Tibial artery (tissue), 4 donors: ENCODE measurements at regions not wholly inside any gene's neighbourhood (a gene's known extent, or its start where the extent isn't known, plus 50 kb on each side); places are given as distances from the start of the nearest gene placed in this dataset.
"Not testable (repeated sequence)": the region's sequence is repeated elsewhere in the genome, so short reads cannot be mapped to it uniquely, and the experiment has no call there.

Source experiments
- DNase-seq, 2 donors: peaks; one replicate each; pipeline ENCODE4 v3.0.0-alpha.2; 2019
- H3K27ac ChIP-seq, 2 donors: fragments of 200-600 bp; sonication (generic) in 1 of 2; 1 replicate in 1 of 2; 2 replicates in 1 of 2; pipeline ENCODE4 v1.5.1; 2018 to 2019; ENCODE audit warnings: mild to moderate bottlenecking in 1 of 2
- H3K27me3 ChIP-seq, 2 donors: fragments of 200-600 bp; sonication (generic) in 1 of 2; one replicate each; pipeline versions ENCODE4 v1.5.1 to v1.6.0; 2016 to 2019
- H3K36me3 ChIP-seq, 3 donors: fragments of 200-600 bp; sonication (generic) in 2 of 3; one replicate each; pipeline ENCODE4 v1.5.1; 2016 to 2019; ENCODE audit warnings: mild to moderate bottlenecking in 2 of 3
- H3K4me1 ChIP-seq, 4 donors: fragments of 200-600 bp; sonication (generic) in 2 of 4; 1 replicate in 3 of 4; 2 replicates in 1 of 4; pipeline ENCODE4 v1.5.1; 2016 to 2019
- H3K4me3 ChIP-seq, 2 donors: fragments of 200-600 bp; sonication (generic) in 1 of 2; 1 replicate in 1 of 2; 2 replicates in 1 of 2; pipeline ENCODE4 v1.5.1; 2018 to 2019; ENCODE audit warnings: mild to moderate bottlenecking in 2 of 2
- H3K9me3 ChIP-seq, 3 donors: fragments of 200-600 bp; sonication (generic) in 1 of 3; one replicate each; pipeline ENCODE4 v1.5.1; 2016 to 2019
- intact Hi-C: fragments of 100-400 bp; cut with DNase I; formaldehyde crosslinking; loops from one replicate; pipeline ENCODE4 v1.15.0; 2023; ENCODE audit warnings: low total_unique reads
- TF ChIP-seq, protein P1 (sequence below), 2 experiments: fragments of 200-600 bp in 1 of 2; fragments of 450-650 bp in 1 of 2; IDR thresholded peaks; one replicate each; pipeline ENCODE4 v1.5.1; 2017 to 2019; ENCODE audit warnings: antibody characterized with exemption in 2 of 2, mild to moderate bottlenecking in 1 of 2, moderate library complexity in 1 of 2

DNA sequence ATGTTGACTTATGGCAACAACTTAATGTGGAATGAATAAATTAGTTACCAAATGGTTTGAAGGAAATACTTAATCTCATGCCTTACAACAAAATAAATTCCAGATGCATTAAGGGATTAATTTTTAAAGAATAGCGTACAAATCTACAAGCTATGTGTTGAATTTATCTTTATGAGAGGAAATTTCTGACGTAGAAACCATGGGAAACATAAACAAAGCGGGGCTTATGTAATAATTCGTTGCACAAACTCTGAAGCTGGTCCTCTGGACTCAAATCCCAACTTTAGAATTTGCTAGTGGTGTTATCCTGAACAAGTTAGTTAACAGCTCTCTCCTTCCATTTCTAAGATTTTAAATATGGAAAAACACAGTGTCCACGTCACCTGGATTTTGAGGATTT lies 137.4 kb upstream of the CALCR start:
- Histone ChIP-seq H3K9me3 (no peaks in the 10 kb centered on the region), H3K4me3 (no peak overlapping the region), H3K36me3 (no peaks in the 10 kb centered on the region), H3K27me3 (no peaks in the 10 kb centered on the region), H3K27ac (no peak overlapping the region), H3K4me1 (peaks cover 0 to 3% (median 0%) of the 10 kb centered on the region in 4 donors)
- TF ChIP-seq, protein P1, sequence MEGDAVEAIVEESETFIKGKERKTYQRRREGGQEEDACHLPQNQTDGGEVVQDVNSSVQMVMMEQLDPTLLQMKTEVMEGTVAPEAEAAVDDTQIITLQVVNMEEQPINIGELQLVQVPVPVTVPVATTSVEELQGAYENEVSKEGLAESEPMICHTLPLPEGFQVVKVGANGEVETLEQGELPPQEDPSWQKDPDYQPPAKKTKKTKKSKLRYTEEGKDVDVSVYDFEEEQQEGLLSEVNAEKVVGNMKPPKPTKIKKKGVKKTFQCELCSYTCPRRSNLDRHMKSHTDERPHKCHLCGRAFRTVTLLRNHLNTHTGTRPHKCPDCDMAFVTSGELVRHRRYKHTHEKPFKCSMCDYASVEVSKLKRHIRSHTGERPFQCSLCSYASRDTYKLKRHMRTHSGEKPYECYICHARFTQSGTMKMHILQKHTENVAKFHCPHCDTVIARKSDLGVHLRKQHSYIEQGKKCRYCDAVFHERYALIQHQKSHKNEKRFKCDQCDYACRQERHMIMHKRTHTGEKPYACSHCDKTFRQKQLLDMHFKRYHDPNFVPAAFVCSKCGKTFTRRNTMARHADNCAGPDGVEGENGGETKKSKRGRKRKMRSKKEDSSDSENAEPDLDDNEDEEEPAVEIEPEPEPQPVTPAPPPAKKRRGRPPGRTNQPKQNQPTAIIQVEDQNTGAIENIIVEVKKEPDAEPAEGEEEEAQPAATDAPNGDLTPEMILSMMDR (IDR thresholded peaks at IDR 0.05): no peak
- no peak for DNase-seq
- intact Hi-C loops: no loop called here

DNA sequence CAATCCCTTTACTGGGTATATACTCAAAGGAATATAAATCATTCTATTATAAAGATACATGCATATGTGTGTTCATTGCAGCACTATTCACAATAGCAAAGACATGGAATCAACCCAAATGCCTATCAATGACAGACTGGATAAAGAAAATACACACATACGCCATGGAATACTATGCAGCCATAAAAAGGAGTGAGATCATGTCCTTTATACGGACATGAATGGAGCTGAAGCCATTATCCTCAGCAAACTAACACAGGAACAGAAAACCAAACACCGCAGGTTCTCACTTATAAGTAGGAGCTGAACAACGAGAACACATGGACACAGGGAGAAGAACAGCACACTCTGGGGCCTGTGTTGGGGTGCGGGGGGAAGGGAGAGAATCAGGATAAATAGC lies 133.7 kb upstream of the CALCR start:
- H3K27ac ChIP-seq, DNase-seq, H3K9me3 ChIP-seq, H3K4me3 ChIP-seq, H3K27me3 ChIP-seq, intact Hi-C loops, H3K36me3 ChIP-seq, H3K4me1 ChIP-seq: not testable (repeated sequence)

DNA sequence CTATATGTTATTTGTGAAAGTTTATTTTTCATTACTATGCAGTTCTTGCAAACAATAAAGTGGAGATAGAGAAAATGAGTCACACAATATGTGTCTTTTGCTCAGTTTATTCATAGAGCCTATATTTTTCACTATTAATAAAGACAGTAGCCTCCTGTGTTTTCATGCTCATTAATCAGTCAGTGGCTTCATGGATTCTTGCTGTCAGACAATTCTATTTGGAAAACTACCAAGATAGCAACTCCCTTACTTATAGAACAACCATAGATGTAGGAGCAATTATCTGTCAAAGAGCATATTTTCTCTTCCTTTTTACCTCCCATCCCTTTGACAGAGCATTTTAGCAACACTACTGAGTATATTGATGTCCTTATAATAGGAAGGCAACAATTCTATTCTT lies 132.7 kb upstream of the CALCR start:
- no peak for DNase-seq

DNA sequence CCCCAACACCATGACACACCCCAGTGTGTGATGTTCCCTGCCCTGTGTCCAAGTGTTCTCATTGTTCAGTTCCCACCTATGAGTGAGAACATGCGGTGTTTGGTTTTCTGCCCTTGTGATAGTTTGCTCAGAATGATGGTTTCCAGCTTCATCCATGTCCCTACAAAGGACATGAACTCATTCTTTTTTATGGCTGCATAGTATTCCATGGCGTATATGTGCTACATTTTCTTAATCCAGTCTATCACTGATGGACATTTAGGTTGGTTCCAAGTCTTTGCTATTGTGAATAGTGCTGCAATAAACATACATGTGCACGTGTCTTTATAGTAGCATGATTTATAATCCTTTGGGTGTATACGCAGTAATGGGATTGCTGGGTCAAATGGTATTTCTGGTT lies 131.6 kb upstream of the CALCR start:
- H3K4me3 ChIP-seq, H3K27ac ChIP-seq, H3K27me3 ChIP-seq, intact Hi-C loops, DNase-seq, H3K36me3 ChIP-seq, H3K4me1 ChIP-seq, H3K9me3 ChIP-seq: not testable (repeated sequence)

More for the DNA sequence above, 132.7 kb upstream of the CALCR start:
- intact Hi-C loops: no loop called here
- no peaks in the 10 kb centered on the region for H3K9me3 ChIP-seq
- H3K4me1 ChIP-seq: no peaks in the 10 kb centered on the region
- TF ChIP-seq, protein P1 (IDR thresholded peaks at IDR 0.05): no peak
- H3K36me3 ChIP-seq: no peaks in the 10 kb centered on the region
- no peak overlapping the region for H3K27ac ChIP-seq
- no peaks in the 10 kb centered on the region for H3K27me3 ChIP-seq
- H3K4me3 ChIP-seq: no peak overlapping the region

DNA sequence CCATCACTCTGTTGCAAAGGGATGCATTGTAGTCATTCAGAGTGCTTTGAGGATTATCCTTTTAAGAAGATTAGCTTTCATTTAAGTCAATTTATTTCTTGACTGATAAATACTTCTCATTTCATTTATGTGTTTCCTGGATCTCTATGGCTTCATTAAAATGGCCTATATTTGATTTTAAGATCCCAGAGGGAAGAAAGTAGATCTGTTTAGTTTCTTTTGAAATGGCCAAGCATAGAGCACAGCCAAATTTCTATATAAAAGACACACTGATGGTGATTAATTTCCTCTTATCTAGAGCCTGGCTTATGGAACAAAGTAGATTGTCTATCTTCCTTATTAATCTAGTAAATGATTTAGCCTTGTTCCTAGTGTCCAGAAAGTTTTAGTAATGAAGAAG lies 129.7 kb upstream of the CALCR start:
- intact Hi-C loops: no loop called here
- TF ChIP-seq, protein P1 (IDR thresholded peaks at IDR 0.05): no peak
- no peaks in the 10 kb centered on the region for H3K36me3 ChIP-seq
- no peaks in the 10 kb centered on the region for H3K4me1 ChIP-seq
- H3K9me3 ChIP-seq: no peaks in the 10 kb centered on the region
- no peak overlapping the region for H3K27ac ChIP-seq
- no peak for DNase-seq
- H3K27me3 ChIP-seq: no peaks in the 10 kb centered on the region
- no peak overlapping the region for H3K4me3 ChIP-seq

DNA sequence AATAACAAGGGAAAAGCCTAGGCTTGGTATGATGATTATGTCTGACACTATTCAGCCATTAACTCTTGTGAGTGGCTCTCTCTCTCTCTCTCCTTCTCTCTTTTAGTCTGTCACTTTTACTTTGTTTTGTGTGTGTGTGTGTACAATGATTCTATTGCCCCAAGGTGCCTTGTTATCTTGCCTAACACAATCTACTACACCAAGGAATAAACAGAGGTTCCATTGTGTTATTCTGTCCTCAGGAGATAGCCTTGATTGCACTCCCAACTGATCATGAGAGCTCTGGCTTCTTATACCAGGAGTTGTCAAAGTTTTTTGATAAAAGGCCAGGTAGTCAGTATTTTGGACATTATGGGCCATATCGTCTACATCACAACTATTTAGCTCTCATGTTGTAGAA lies 123.4 kb upstream of the CALCR start:
- Histone ChIP-seq H3K4me1 (no peaks in the 10 kb centered on the region), H3K36me3 (no peaks in the 10 kb centered on the region), H3K4me3 (no peak overlapping the region), H3K27me3 (no peaks in the 10 kb centered on the region), H3K27ac (no peak overlapping the region), H3K9me3 (no peaks in the 10 kb centered on the region)
- TF ChIP-seq, protein P1 (IDR thresholded peaks at IDR 0.05): no peak
- no peak for DNase-seq
- intact Hi-C loops: no loop called here

DNA sequence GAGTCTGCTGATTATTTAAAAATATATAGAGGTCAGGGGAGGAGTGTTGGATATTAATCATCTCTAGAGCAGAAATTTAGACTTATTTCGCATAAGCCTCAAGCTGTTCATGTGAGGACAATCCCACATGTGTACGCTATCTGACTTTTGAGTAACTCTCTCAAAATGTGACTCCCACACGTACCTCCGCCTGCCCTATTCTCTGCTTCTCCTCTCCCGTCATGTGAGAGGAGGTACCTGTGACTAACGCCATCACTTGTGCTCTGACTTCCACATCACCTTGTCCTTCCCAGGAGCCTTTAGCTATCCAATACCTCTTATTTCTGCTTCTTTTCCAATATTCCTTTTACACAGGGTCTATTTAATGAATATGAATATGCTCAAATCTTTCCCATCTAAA lies 119.3 kb upstream of the CALCR start:
- intact Hi-C loops: no loop called here
- Histone ChIP-seq H3K4me3 (no peak overlapping the region), H3K27me3 (no peaks in the 10 kb centered on the region), H3K4me1 (no peaks in the 10 kb centered on the region), H3K9me3 (no peaks in the 10 kb centered on the region), H3K27ac (no peak overlapping the region), H3K36me3 (no peaks in the 10 kb centered on the region)
- no peak for DNase-seq
- TF ChIP-seq, protein P1 (IDR thresholded peaks at IDR 0.05): no peak
